Stomach (tissue), 4 donors: ENCODE measurements at regions not wholly inside any gene's neighbourhood (a gene's known extent, or its start where the extent isn't known, plus 50 kb on each side); places are given as distances from the start of the nearest gene placed in this dataset.

Source experiments
- POLR2A ChIP-seq, 4 donors: fragments of 450-650 bp; IDR thresholded peaks; one replicate each; pipeline ENCODE4 v1.6.1; 2016; ENCODE audit warnings: antibody characterized with exemption in 4 of 4, control low read depth in 2 of 4, mild to moderate bottlenecking in 1 of 4, moderate library complexity in 1 of 4
- TF ChIP-seq, protein P1 (sequence below), 7 experiments: fragments of 450-650 bp in 4 of 7; fragments of 200-600 bp in 3 of 7; sonication (generic) in 3 of 7; IDR thresholded peaks; one replicate each; pipeline ENCODE4 v1.5.1; 2016 to 2019; ENCODE audit warnings: antibody characterized with exemption in 7 of 7, control low read depth in 2 of 7, mild to moderate bottlenecking in 1 of 7

DNA sequence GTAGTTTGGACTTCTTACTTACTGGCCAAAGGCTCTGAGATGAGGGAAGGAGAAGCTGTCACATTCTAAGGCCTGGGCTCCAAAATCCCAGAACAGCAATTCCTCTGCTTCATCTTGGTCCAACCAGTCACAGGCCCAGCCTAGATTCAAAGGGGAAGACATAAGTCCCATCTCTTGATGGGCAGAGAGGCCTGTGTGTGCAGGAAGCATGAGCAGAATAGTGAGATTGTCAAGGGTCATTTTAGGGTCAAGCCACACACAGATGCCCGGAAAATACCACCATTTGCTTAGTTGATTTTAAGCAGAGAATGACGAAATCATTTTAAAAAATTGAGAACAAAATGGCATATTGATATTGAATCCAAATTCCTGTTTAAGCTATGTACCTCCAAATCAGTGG is 580.9 kb upstream of the ZFP42 start:
- TF ChIP-seq, protein P1, sequence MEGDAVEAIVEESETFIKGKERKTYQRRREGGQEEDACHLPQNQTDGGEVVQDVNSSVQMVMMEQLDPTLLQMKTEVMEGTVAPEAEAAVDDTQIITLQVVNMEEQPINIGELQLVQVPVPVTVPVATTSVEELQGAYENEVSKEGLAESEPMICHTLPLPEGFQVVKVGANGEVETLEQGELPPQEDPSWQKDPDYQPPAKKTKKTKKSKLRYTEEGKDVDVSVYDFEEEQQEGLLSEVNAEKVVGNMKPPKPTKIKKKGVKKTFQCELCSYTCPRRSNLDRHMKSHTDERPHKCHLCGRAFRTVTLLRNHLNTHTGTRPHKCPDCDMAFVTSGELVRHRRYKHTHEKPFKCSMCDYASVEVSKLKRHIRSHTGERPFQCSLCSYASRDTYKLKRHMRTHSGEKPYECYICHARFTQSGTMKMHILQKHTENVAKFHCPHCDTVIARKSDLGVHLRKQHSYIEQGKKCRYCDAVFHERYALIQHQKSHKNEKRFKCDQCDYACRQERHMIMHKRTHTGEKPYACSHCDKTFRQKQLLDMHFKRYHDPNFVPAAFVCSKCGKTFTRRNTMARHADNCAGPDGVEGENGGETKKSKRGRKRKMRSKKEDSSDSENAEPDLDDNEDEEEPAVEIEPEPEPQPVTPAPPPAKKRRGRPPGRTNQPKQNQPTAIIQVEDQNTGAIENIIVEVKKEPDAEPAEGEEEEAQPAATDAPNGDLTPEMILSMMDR (IDR thresholded peaks at IDR 0.05) = no peak
- TF ChIP-seq POLR2A (IDR thresholded peaks at IDR 0.05) = no peak
